Left lung (tissue), 4 donors: ENCODE measurements at regions not wholly inside any gene's neighbourhood (a gene's known extent, or its start where the extent isn't known, plus 50 kb on each side); places are given as distances from the start of the nearest gene placed in this dataset.

Source experiments
- ATAC-seq: fragments of 200-7000 bp; cut with Tn5 transposase; one replicate; pipeline ENCODE4 v1.9.1; 2020; ENCODE audit warnings: moderate library complexity
- DNase-seq, 4 donors: peaks; one replicate each; pipeline ENCODE4 v3.0.0-alpha.2; 2013 to 2020
- H3K27ac ChIP-seq, 2 donors: fragments of 200-600 bp; sonication (generic) in 1 of 2; one replicate each; pipeline versions ENCODE4 v1.5.0 to v1.8.0; 2020 to 2021
- H3K27me3 ChIP-seq, 2 donors: fragments of 200-600 bp; sonication (generic) in 1 of 2; one replicate each; pipeline versions ENCODE4 v1.5.0 to v1.8.0; 2020 to 2021
- H3K36me3 ChIP-seq, 2 donors: fragments of 200-600 bp; sonication (generic) in 1 of 2; one replicate each; pipeline versions ENCODE4 v1.5.0 to v1.8.0; 2020 to 2021
- H3K4me1 ChIP-seq, 2 donors: fragments of 200-600 bp; one replicate each; pipeline ENCODE4 v1.8.0; 2021
- H3K4me3 ChIP-seq, 2 donors: fragments of 200-600 bp; sonication (generic) in 1 of 2; one replicate each; pipeline versions ENCODE4 v1.5.0 to v1.8.0; 2020 to 2021; ENCODE audit warnings: mild to moderate bottlenecking in 1 of 2
- H3K9me3 ChIP-seq, 2 donors: fragments of 200-600 bp; sonication (generic) in 1 of 2; one replicate each; pipeline versions ENCODE4 v1.5.0 to v1.8.0; 2020 to 2021
- intact Hi-C, 2 donors: fragments of 100-400 bp; cut with DNase I; formaldehyde crosslinking; loops; one replicate each; pipeline versions ENCODE4 v1.11.2 to v1.14.2; 2022
- TF ChIP-seq, protein P1 (sequence below), 2 donors: fragments of 200-600 bp; sonication (generic) in 1 of 2; IDR thresholded peaks; one replicate each; pipeline versions ENCODE4 v1.5.0 to v1.8.0; 2021; ENCODE audit warnings: antibody characterized with exemption in 2 of 2
- donor health status: DM: no; HTN: yes; CAD: no.
- donor health status: DM: no; HTN: no; CAD: no.

GRCh38 chr2:175853616-175853890 lies 148.5 kb downstream of the LNPK start:
- Histone ChIP-seq H3K9me3 (no peaks in the 10 kb centered on the region), H3K36me3 (no peaks in the 10 kb centered on the region), H3K27me3 (no peaks in the 10 kb centered on the region), H3K4me1 (no peaks in the 10 kb centered on the region), H3K4me3 (no peak overlapping the region), H3K27ac (no peak overlapping the region)
- intact Hi-C loops: no loop called here
- ATAC-seq (no peak), DNase-seq (no peak)
- TF ChIP-seq, protein P1, sequence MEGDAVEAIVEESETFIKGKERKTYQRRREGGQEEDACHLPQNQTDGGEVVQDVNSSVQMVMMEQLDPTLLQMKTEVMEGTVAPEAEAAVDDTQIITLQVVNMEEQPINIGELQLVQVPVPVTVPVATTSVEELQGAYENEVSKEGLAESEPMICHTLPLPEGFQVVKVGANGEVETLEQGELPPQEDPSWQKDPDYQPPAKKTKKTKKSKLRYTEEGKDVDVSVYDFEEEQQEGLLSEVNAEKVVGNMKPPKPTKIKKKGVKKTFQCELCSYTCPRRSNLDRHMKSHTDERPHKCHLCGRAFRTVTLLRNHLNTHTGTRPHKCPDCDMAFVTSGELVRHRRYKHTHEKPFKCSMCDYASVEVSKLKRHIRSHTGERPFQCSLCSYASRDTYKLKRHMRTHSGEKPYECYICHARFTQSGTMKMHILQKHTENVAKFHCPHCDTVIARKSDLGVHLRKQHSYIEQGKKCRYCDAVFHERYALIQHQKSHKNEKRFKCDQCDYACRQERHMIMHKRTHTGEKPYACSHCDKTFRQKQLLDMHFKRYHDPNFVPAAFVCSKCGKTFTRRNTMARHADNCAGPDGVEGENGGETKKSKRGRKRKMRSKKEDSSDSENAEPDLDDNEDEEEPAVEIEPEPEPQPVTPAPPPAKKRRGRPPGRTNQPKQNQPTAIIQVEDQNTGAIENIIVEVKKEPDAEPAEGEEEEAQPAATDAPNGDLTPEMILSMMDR (IDR thresholded peaks at IDR 0.05): no peak

GRCh38 chr2:175852879-175853615 lies 149.0 kb downstream of the LNPK start:
- H3K27me3 ChIP-seq: no peaks in the 10 kb centered on the region
- ATAC-seq (no peak), DNase-seq (no peak)
- TF ChIP-seq, protein P1 (IDR thresholded peaks at IDR 0.05): no peak
- H3K27ac ChIP-seq: no peak overlapping the region
- no peaks in the 10 kb centered on the region for H3K9me3 ChIP-seq
- no peak overlapping the region for H3K4me3 ChIP-seq
- no peaks in the 10 kb centered on the region for H3K36me3 ChIP-seq
- H3K4me1 ChIP-seq: no peaks in the 10 kb centered on the region
- intact Hi-C loops: no loop called here

DNA sequence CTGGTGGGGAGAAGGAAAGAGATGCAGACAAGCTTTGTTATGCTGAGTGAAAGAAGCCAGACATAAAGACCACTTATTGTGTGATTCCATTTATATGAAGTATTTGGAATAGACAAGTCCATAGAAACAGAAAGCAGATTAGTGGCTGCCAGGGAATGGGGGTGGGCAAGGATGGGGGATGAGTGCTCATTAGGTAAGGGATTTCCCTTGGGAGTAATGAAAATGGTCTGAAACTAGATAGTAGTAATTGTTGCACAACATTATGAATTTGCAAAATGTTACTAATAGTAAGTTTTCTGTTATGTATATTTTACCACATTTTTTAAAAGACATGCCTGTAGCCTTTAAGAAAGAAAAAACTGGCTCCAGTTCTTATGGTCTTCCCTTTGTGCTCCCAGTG lies 154.9 kb downstream of the LNPK start:
- H3K4me1 ChIP-seq: no peaks in the 10 kb centered on the region
- TF ChIP-seq, protein P1 (IDR thresholded peaks at IDR 0.05): no peak
- H3K27ac ChIP-seq: no peak overlapping the region
- H3K36me3 ChIP-seq: no peaks in the 10 kb centered on the region
- intact Hi-C loops: no loop called here
- no peak for ATAC-seq
- H3K27me3 ChIP-seq: no peaks in the 10 kb centered on the region
- H3K9me3 ChIP-seq: no peaks in the 10 kb centered on the region
- H3K4me3 ChIP-seq: no peak overlapping the region
- no peak for DNase-seq

DNA sequence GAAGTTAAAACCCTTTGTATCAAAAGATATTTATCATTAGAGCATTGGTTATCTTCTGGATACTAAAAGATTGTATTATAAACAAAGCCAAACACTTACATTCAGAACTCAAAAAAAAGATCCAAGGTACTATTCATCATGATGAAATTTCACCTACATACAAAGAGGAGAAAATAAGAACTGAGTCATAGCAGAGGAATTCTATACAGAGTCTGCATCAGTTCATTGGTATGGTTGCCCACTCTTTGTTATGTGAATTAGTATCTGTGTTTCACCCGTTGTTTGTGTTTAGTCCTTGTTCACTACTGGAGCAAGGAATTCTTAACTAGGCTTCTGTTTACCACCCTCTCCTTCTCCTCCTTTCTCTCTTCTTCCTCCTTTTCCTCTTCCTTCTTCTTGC lies 157.9 kb downstream of the LNPK start:
- H3K36me3 ChIP-seq: no peaks in the 10 kb centered on the region
- no peak overlapping the region for H3K27ac ChIP-seq
- intact Hi-C loops: no loop called here
- no peaks in the 10 kb centered on the region for H3K27me3 ChIP-seq
- ATAC-seq (no peak), DNase-seq (no peak)
- H3K9me3 ChIP-seq: no peaks in the 10 kb centered on the region
- no peaks in the 10 kb centered on the region for H3K4me1 ChIP-seq
- TF ChIP-seq, protein P1 (IDR thresholded peaks at IDR 0.05): no peak
- H3K4me3 ChIP-seq: no peak overlapping the region

- no peak overlapping the region for H3K4me3 ChIP-seq
- intact Hi-C loops: no loop called here
- no peak overlapping the region for H3K27ac ChIP-seq
- ATAC-seq (no peak), DNase-seq (no peak)
- H3K4me1 ChIP-seq: no peaks in the 10 kb centered on the region
- H3K9me3 ChIP-seq: no peaks in the 10 kb centered on the region
- TF ChIP-seq, protein P1 (IDR thresholded peaks at IDR 0.05): no peak
- H3K36me3 ChIP-seq: no peaks in the 10 kb centered on the region
- H3K27me3 ChIP-seq: no peaks in the 10 kb centered on the region
Measured at GRCh38 chr2:175843625-175844024, 158.4 kb downstream of the LNPK start.
